K562 (cell line): ENCODE measurements at regions not wholly inside any gene's neighbourhood (a gene's known extent, or its start where the extent isn't known, plus 50 kb on each side); places are given as distances from the start of the nearest gene placed in this dataset.

Experiments used
- BACH1 ChIP-seq: fragments of 200-800 bp; sonication (Bioruptor generic); IDR thresholded peaks from 2 replicates; pipeline ENCODE4 v1.6.1; 2016; ENCODE audit warnings: missing genetic modification characterization, missing compliant biosample characterization
- CBFA2T2 ChIP-seq: fragments of 450-650 bp; conservative IDR thresholded peaks from 2 replicates; pipeline ENCODE4 v1.6.1; 2017; ENCODE audit warnings: mild to moderate bottlenecking
- CREBBP ChIP-seq: IDR thresholded peaks from one replicate; pipeline ENCODE4 v1.6.1; 2012; ENCODE audit warnings: low read depth, mild to moderate bottlenecking, control low read depth, inconsistent platforms, low read length
- CXXC5 ChIP-seq: fragments of 250-450 bp; sonication (Bioruptor Pico); IDR thresholded peaks from 2 replicates; pipeline ENCODE4 v1.8.0; 2022; ENCODE audit warnings: inconsistent platforms, mild to moderate bottlenecking, moderate library complexity
- DMBX1 ChIP-seq: fragments of 250-450 bp; sonication (Bioruptor Pico); IDR thresholded peaks from 2 replicates; pipeline ENCODE4 v1.8.0; 2022; ENCODE audit warnings: inconsistent platforms, mild to moderate bottlenecking, moderate library complexity, borderline replicate concordance
- DNMT1 ChIP-seq: fragments of 450-650 bp; IDR thresholded peaks from 2 replicates; pipeline ENCODE4 v1.6.1; 2016; ENCODE audit warnings: antibody characterized with exemption, mild to moderate bottlenecking
- EZH2 ChIP-seq: IDR thresholded peaks from 2 replicates; pipeline ENCODE4 v1.6.1; 2012; ENCODE audit warnings: low read depth, mild to moderate bottlenecking, inconsistent platforms, low read length, borderline replicate concordance
- FOSL1 ChIP-seq: fragments of 200-800 bp; sonication (Bioruptor generic); conservative IDR thresholded peaks from 2 replicates; pipeline ENCODE4 v1.6.1; 2016; ENCODE audit warnings: missing genetic modification characterization, missing compliant biosample characterization
- HIVEP1 ChIP-seq: fragments of 250-450 bp; sonication (Bioruptor Pico); IDR thresholded peaks from 2 replicates; pipeline ENCODE4 v1.4.0; 2020; ENCODE audit warnings: mild to moderate bottlenecking
- HMGXB4 ChIP-seq: sonication (generic); formaldehyde crosslinking; IDR thresholded peaks from 2 replicates; pipeline ENCODE4 v1.8.1; 2023; ENCODE audit warnings: mild to moderate bottlenecking, missing genetic modification reagents
- MEF2A ChIP-seq: IDR thresholded peaks from 2 replicates; pipeline ENCODE4 v1.6.1; 2011; ENCODE audit warnings: low read depth, mild to moderate bottlenecking, low read length, moderate library complexity; ENCODE audit not compliant: control insufficient read depth
- MEF2D ChIP-seq: conservative IDR thresholded peaks from 2 replicates; pipeline ENCODE4 v1.6.1; 2016; ENCODE audit warnings: low read depth, missing genetic modification characterization, missing compliant biosample characterization
- NR1H2 ChIP-seq: sonication (generic); formaldehyde crosslinking; IDR thresholded peaks from 2 replicates; pipeline ENCODE4 v1.4.0; 2020; ENCODE audit warnings: mild to moderate bottlenecking, missing genetic modification reagents
- NRF1 ChIP-seq, 2 experiments: fragments of 450-650 bp; IDR thresholded peaks in 1 of 2; conservative IDR thresholded peaks in 1 of 2; 2 replicates each; pipeline ENCODE4 v1.6.1; 2014; ENCODE audit warnings: mild to moderate bottlenecking in 2 of 2
- PHB ChIP-seq: fragments of 250-450 bp; sonication (Bioruptor Pico); IDR thresholded peaks from 2 replicates; pipeline ENCODE4 v1.5.0; 2021
- PML ChIP-seq: IDR thresholded peaks from 2 replicates; pipeline ENCODE4 v1.6.1; 2012; ENCODE audit warnings: low read length, inconsistent platforms
- PYGO2 ChIP-seq: fragments of 450-650 bp; IDR thresholded peaks from 2 replicates; pipeline ENCODE4 v1.6.1; 2016; ENCODE audit warnings: mild to moderate bottlenecking, missing genetic modification characterization, moderate library complexity, missing compliant biosample characterization
- SIRT6 ChIP-seq: IDR thresholded peaks from one replicate; pipeline ENCODE4 v1.6.1; 2012; ENCODE audit warnings: low read depth, mild to moderate bottlenecking, control low read depth, inconsistent platforms, low read length, moderate library complexity
- SMC3 ChIP-seq: conservative IDR thresholded peaks from 2 replicates; pipeline ENCODE4 v1.6.1; 2011; ENCODE audit warnings: low read depth, low read length, improper control_type of control experiment; ENCODE audit not compliant: insufficient read depth
- TARDBP ChIP-seq: fragments of 450-650 bp; IDR thresholded peaks from 2 replicates; pipeline ENCODE4 v1.6.1; 2016
- ZBTB7A ChIP-seq: IDR thresholded peaks from 2 replicates; pipeline ENCODE4 v1.6.1; 2011; ENCODE audit warnings: low read depth, mild to moderate bottlenecking, low read length, moderate library complexity, borderline replicate concordance; ENCODE audit not compliant: control insufficient read depth
- ZC3H11A ChIP-seq: IDR thresholded peaks from 2 replicates; pipeline ENCODE4 v1.6.1; 2012; ENCODE audit warnings: low read depth, low read length, improper control_type of control experiment
- ZEB2 ChIP-seq: fragments of 450-650 bp; IDR thresholded peaks from 2 replicates; pipeline ENCODE4 v1.6.1; 2016
- ZFP36 ChIP-seq: fragments of 150-350 bp; IDR thresholded peaks from 2 replicates; pipeline ENCODE4 v1.6.1; 2018; ENCODE audit warnings: low read length, low read depth; ENCODE audit not compliant: partially characterized antibody
- ZNF444 ChIP-seq: fragments of 250-450 bp; sonication (Bioruptor Pico); IDR thresholded peaks from 2 replicates; pipeline ENCODE4 v1.4.0; 2020; ENCODE audit warnings: mild to moderate bottlenecking, moderate library complexity
- ZNF561 ChIP-seq: fragments of 450-650 bp; formaldehyde crosslinking; conservative IDR thresholded peaks from 2 replicates; pipeline ENCODE4 v1.4.0; 2020; ENCODE audit warnings: mild to moderate bottlenecking, moderate library complexity
- ZNF766 ChIP-seq: fragments of 200-800 bp; sonication (Bioruptor generic); conservative IDR thresholded peaks from 2 replicates; pipeline ENCODE4 v1.6.1; 2016; ENCODE audit warnings: missing genetic modification characterization, missing compliant biosample characterization
- ZZZ3 ChIP-seq: fragments of 450-650 bp; IDR thresholded peaks from 2 replicates; pipeline ENCODE4 v1.6.1; 2016; ENCODE audit warnings: antibody characterized with exemption, mild to moderate bottlenecking, moderate library complexity
- TF ChIP-seq, protein P1 (sequence below): fragments of 450-650 bp; formaldehyde crosslinking; IDR thresholded peaks from 2 replicates; pipeline ENCODE4 v1.4.0; 2022; ENCODE audit warnings: missing genetic modification characterization

- TF ChIP-seq FOSL1 (tag) (no peak), CBFA2T2 (no peak), CREBBP (no peak), NR1H2 (no peak), ZBTB7A (no peak), HIVEP1 (CRISPR knock-in tag) (no peak), ZC3H11A (no peak), DMBX1 (CRISPR knock-in tag) (peak; percentile 71; the same call in 1 of the 2 replicates), ZNF561 (no peak), BACH1 (tag) (no peak), PML (no peak), MEF2D (tag) (no peak), TARDBP (no peak), ZNF766 (CRISPR knock-in tag) (peak; percentile 40; the same call in 1 of the 2 replicates), PYGO2 (tag) (no peak), CXXC5 (CRISPR knock-in tag) (peak; percentile 62), SIRT6 (no peak), NRF1 (conservative IDR thresholded peaks at IDR 0.05 in 1 of 2, IDR thresholded peaks at IDR 0.05 in 1 of 2) (no peak), ZFP36 (no peak), ZZZ3 (no peak), SMC3 (no peak), MEF2A (no peak), ZEB2 (peak; percentile 57; the same call in 1 of the 2 replicates), EZH2 (no peak), ZNF444 (CRISPR knock-in tag) (no peak), DNMT1 (no peak), HMGXB4 (0 out of 2 replicates have a peak, but pooled peaks have one; percentile 65), PHB (CRISPR knock-in tag) (no peak)
- TF ChIP-seq, protein P1, sequence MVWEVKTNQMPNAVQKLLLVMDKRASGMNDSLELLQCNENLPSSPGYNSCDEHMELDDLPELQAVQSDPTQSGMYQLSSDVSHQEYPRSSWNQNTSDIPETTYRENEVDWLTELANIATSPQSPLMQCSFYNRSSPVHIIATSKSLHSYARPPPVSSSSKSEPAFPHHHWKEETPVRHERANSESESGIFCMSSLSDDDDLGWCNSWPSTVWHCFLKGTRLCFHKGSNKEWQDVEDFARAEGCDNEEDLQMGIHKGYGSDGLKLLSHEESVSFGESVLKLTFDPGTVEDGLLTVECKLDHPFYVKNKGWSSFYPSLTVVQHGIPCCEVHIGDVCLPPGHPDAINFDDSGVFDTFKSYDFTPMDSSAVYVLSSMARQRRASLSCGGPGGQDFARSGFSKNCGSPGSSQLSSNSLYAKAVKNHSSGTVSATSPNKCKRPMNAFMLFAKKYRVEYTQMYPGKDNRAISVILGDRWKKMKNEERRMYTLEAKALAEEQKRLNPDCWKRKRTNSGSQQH, result no peak
These were observed 197.9 kb downstream of the TRIM27 start (continued) for GRCh38 chr6:28725890-28726348.
